MM.1S (cell line): ENCODE measurements at regions not wholly inside any gene's neighbourhood (a gene's known extent, or its start where the extent isn't known, plus 50 kb on each side); places are given as distances from the start of the nearest gene placed in this dataset.

ENCODE experiments used
- DNase-seq: peaks from one replicate; pipeline ENCODE4 v3.0.0-alpha.2; 2015
- H2AFZ ChIP-seq: fragments of 300-600 bp; sonication (generic); 2 replicates; pipeline ENCODE4 v1.6.0; 2016; ENCODE audit warnings: antibody characterized with exemption, low read length
- H3F3A ChIP-seq: fragments of 300-600 bp; sonication (generic); 2 replicates; pipeline ENCODE4 v1.6.1; 2016; ENCODE audit warnings: mild to moderate bottlenecking, antibody characterized with exemption, low read length, moderate library complexity, mixed read lengths; ENCODE audit not compliant: insufficient read depth
- H3K27ac ChIP-seq: fragments of 300-600 bp; sonication (generic); 2 replicates; pipeline ENCODE4 v1.5.1; 2016; ENCODE audit warnings: mild to moderate bottlenecking, low read length
- H3K27me3 ChIP-seq: fragments of 300-600 bp; sonication (generic); replicated peaks from 2 replicates; pipeline ENCODE4 v1.6.0; 2016; ENCODE audit warnings: low read length; ENCODE audit not compliant: insufficient read depth
- H3K36me3 ChIP-seq: fragments of 300-600 bp; sonication (generic); replicated peaks from 2 replicates; pipeline ENCODE4 v1.6.1; 2016; ENCODE audit warnings: mild to moderate bottlenecking, low read length, mixed read lengths; ENCODE audit not compliant: insufficient read depth
- H3K4me1 ChIP-seq: fragments of 300-600 bp; sonication (generic); 2 replicates; pipeline ENCODE4 v1.6.1; 2016; ENCODE audit warnings: low read length, mixed read lengths
- H3K4me2 ChIP-seq: fragments of 300-600 bp; sonication (generic); 2 replicates; pipeline ENCODE4 v1.6.0; 2016; ENCODE audit warnings: low read depth, low read length
- H3K4me3 ChIP-seq: fragments of 300-600 bp; sonication (generic); 2 replicates; pipeline ENCODE4 v1.5.1; 2016; ENCODE audit warnings: low read length, mixed read lengths
- H3K79me2 ChIP-seq: fragments of 300-600 bp; sonication (generic); 2 replicates; pipeline ENCODE4 v1.6.1; 2016; ENCODE audit warnings: mixed run types, low read length, mixed read lengths
- H3K9ac ChIP-seq: fragments of 300-600 bp; sonication (generic); 2 replicates; pipeline ENCODE4 v1.6.1; 2016; ENCODE audit warnings: low read length, mixed read lengths
- H3K9me2 ChIP-seq: fragments of 300-600 bp; sonication (generic); replicated peaks from 2 replicates; pipeline ENCODE4 v1.6.1; 2016; ENCODE audit warnings: mild to moderate bottlenecking, low read length, mixed read lengths; ENCODE audit not compliant: insufficient read depth
- H3K9me3 ChIP-seq: fragments of 300-600 bp; sonication (generic); replicated peaks from 2 replicates; pipeline ENCODE4 v1.6.1; 2016; ENCODE audit warnings: mild to moderate bottlenecking, low read length, mixed read lengths; ENCODE audit not compliant: insufficient read depth
- H4K20me1 ChIP-seq: fragments of 300-600 bp; sonication (generic); 2 replicates; pipeline ENCODE4 v1.6.1; 2016; ENCODE audit warnings: mild to moderate bottlenecking, low read length, moderate library complexity, mixed read lengths; ENCODE audit not compliant: insufficient read depth
- EZH2 ChIP-seq: fragments of 300-600 bp; sonication (generic); optimal IDR thresholded peaks from 2 replicates; pipeline ENCODE3; 2017; ENCODE audit warnings: low read depth, mild to moderate bottlenecking, antibody characterized with exemption, low read length, mixed read lengths
- EZH2phosphoT487 ChIP-seq: fragments of 300-600 bp; sonication (generic); IDR thresholded peaks from 2 replicates; pipeline ENCODE4 v1.6.1; 2018; ENCODE audit warnings: antibody characterized with exemption, low read length
- TF ChIP-seq, protein P1 (sequence below): fragments of 300-600 bp; sonication (generic); IDR thresholded peaks from 2 replicates; pipeline ENCODE4 v1.5.1; 2016; ENCODE audit warnings: antibody characterized with exemption, low read length, mixed read lengths

GRCh38 chr1:219292341-219292740, 118.7 kb downstream of the LYPLAL1 start:
- no peaks in the 10 kb centered on the region for H3K4me1 ChIP-seq
- TF ChIP-seq EZH2 (no peak), EZH2phosphoT487 (no peak)
- TF ChIP-seq, protein P1, sequence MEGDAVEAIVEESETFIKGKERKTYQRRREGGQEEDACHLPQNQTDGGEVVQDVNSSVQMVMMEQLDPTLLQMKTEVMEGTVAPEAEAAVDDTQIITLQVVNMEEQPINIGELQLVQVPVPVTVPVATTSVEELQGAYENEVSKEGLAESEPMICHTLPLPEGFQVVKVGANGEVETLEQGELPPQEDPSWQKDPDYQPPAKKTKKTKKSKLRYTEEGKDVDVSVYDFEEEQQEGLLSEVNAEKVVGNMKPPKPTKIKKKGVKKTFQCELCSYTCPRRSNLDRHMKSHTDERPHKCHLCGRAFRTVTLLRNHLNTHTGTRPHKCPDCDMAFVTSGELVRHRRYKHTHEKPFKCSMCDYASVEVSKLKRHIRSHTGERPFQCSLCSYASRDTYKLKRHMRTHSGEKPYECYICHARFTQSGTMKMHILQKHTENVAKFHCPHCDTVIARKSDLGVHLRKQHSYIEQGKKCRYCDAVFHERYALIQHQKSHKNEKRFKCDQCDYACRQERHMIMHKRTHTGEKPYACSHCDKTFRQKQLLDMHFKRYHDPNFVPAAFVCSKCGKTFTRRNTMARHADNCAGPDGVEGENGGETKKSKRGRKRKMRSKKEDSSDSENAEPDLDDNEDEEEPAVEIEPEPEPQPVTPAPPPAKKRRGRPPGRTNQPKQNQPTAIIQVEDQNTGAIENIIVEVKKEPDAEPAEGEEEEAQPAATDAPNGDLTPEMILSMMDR: no peak
- H3K36me3 ChIP-seq: no peaks in the 10 kb centered on the region
- no peak overlapping the region for H3K4me3 ChIP-seq
- H3K79me2 ChIP-seq: no peaks in the 10 kb centered on the region
- no peak overlapping the region for H3K9ac ChIP-seq
- H4K20me1 ChIP-seq: no peaks in the 10 kb centered on the region
- no peak overlapping the region for H3K27ac ChIP-seq
- no peak overlapping the region for H2AFZ ChIP-seq
- H3K4me2 ChIP-seq: no peak overlapping the region
- no peak for DNase-seq
- H3K9me2 ChIP-seq: no peaks in the 10 kb centered on the region
- no peaks in the 10 kb centered on the region for H3K27me3 ChIP-seq
- H3K9me3 ChIP-seq: no peaks in the 10 kb centered on the region
- no peaks in the 10 kb centered on the region for H3F3A ChIP-seq

DNA sequence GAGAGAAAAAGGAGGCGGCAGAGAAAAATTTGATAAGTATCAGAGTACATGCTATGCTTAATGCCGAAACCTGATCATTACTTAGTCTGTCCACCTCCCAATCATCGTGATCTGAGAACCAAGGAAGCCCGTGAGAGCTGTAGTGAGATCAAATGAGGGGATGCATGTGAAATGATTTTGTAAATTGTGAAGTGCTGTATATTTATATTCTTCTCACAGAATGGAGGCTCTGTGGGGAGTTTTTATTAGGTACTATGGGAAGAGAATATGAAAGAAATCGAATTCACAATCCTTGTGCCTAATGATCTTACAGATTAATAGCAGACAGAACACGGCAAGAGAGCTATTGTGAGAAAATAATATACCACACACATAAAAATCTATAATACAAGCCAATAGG, 115.5 kb downstream of the LYPLAL1 start:
- no peak overlapping the region for H3K4me2 ChIP-seq
- H3F3A ChIP-seq: no peaks in the 10 kb centered on the region
- H3K27me3 ChIP-seq: no peaks in the 10 kb centered on the region
- no peaks in the 10 kb centered on the region for H3K4me1 ChIP-seq
- no peaks in the 10 kb centered on the region for H3K79me2 ChIP-seq
- no peak overlapping the region for H2AFZ ChIP-seq
- no peak overlapping the region for H3K27ac ChIP-seq
- H3K9ac ChIP-seq: no peak overlapping the region
- no peak for DNase-seq
- no peaks in the 10 kb centered on the region for H3K9me2 ChIP-seq
- TF ChIP-seq, protein P1: no peak
- H3K4me3 ChIP-seq: no peak overlapping the region
- H3K36me3 ChIP-seq: no peaks in the 10 kb centered on the region
- no peaks in the 10 kb centered on the region for H4K20me1 ChIP-seq
- no peaks in the 10 kb centered on the region for H3K9me3 ChIP-seq

GRCh38 chr1:219283541-219283940, 109.9 kb downstream of the LYPLAL1 start:
- Histone ChIP-seq H3K4me3 (no peak overlapping the region), H2AFZ (no peak overlapping the region), H3K9me3 (no peaks in the 10 kb centered on the region), H3K9ac (no peak overlapping the region), H3K9me2 (no peaks in the 10 kb centered on the region), H3K36me3 (no peaks in the 10 kb centered on the region), H3K4me1 (no peaks in the 10 kb centered on the region), H4K20me1 (no peaks in the 10 kb centered on the region), H3K27ac (no peak overlapping the region), H3K79me2 (no peaks in the 10 kb centered on the region), H3K4me2 (no peak overlapping the region), H3K27me3 (no peaks in the 10 kb centered on the region), H3F3A (no peaks in the 10 kb centered on the region)
- TF ChIP-seq, protein P1: no peak
- TF ChIP-seq EZH2 (no peak), EZH2phosphoT487 (no peak)
- no peak for DNase-seq
